Stimulated activated memory B cell treated with anti-CD40 and anti-IgM and Interleukin-4, amounts not matched to agents 10 μg/mL and 1 μg/mL and 100 μg/mL, for 72 hours (primary cell): ENCODE measurements at regions not wholly inside any gene's neighbourhood (a gene's known extent, or its start where the extent isn't known, plus 50 kb on each side); places are given as distances from the start of the nearest gene placed in this dataset.
A peak's percentile ranks its signal among the peaks of the same experiment; 100 is the strongest.

Experiments
- ATAC-seq: fragments of 150-1000 bp; cut with Tn5 transposase; 2 replicates; pipeline ENCODE4 v1.10.0; 2021
- H3K27ac Mint-ChIP-seq: one replicate; pipeline ENCODE4 v1.8.0; 2022; ENCODE audit warnings: mild to moderate bottlenecking, mixed read lengths
- H3K27me3 Mint-ChIP-seq: one replicate; pipeline ENCODE4 v1.8.0; 2022; ENCODE audit warnings: mixed read lengths
- H3K36me3 Mint-ChIP-seq: one replicate; pipeline ENCODE4 v1.8.0; 2022; ENCODE audit warnings: mixed read lengths
- H3K4me1 Mint-ChIP-seq: one replicate; pipeline ENCODE4 v1.8.0; 2022; ENCODE audit warnings: mixed read lengths
- H3K4me3 Mint-ChIP-seq: one replicate; pipeline ENCODE4 v1.8.0; 2022; ENCODE audit warnings: mild to moderate bottlenecking, moderate library complexity, mixed read lengths
- H3K9me3 Mint-ChIP-seq: one replicate; pipeline ENCODE4 v1.8.0; 2022; ENCODE audit warnings: mixed read lengths

GRCh38 chr5:77157732-77158532 lies 52.5 kb upstream of the PDE8B start:
- H3K27ac Mint-ChIP-seq: no peak overlapping the region
- no peak for ATAC-seq
- H3K4me3 Mint-ChIP-seq: no peak overlapping the region

GRCh38 chr5:77156379-77156778 lies 54.1 kb upstream of the PDE8B start:
- H3K4me3 Mint-ChIP-seq: no peak overlapping the region

More at GRCh38 chr5:77157732-77158532, 52.5 kb upstream of the PDE8B start:
- no peaks in the 10 kb centered on the region for H3K4me1 Mint-ChIP-seq
- H3K36me3 Mint-ChIP-seq: no peaks in the 10 kb centered on the region
- peaks cover 9% of the 10 kb centered on the region for H3K27me3 Mint-ChIP-seq
- H3K9me3 Mint-ChIP-seq: no peaks in the 10 kb centered on the region

GRCh38 chr5:77155179-77155785 lies 55.2 kb upstream of the PDE8B start:
- H3K27ac Mint-ChIP-seq: no peak overlapping the region
- no peak overlapping the region for H3K4me3 Mint-ChIP-seq

More at GRCh38 chr5:77156379-77156778, 54.1 kb upstream of the PDE8B start:
- Mint-ChIP-seq H3K27ac (no peak overlapping the region), H3K9me3 (no peaks in the 10 kb centered on the region), H3K4me1 (no peaks in the 10 kb centered on the region), H3K27me3 (peaks cover 9% of the 10 kb centered on the region), H3K36me3 (no peaks in the 10 kb centered on the region)
- ATAC-seq: no peak

GRCh38 chr5:77152441-77152840 lies 58.0 kb upstream of the PDE8B start:
- ATAC-seq: peak; percentile 25
- H3K36me3 Mint-ChIP-seq: no peaks in the 10 kb centered on the region
- H3K4me1 Mint-ChIP-seq: no peaks in the 10 kb centered on the region
- H3K4me3 Mint-ChIP-seq: no peak overlapping the region
- H3K27ac Mint-ChIP-seq: no peak overlapping the region
- no peaks in the 10 kb centered on the region for H3K9me3 Mint-ChIP-seq
- peaks cover 9% of the 10 kb centered on the region for H3K27me3 Mint-ChIP-seq

More at GRCh38 chr5:77155179-77155785, 55.2 kb upstream of the PDE8B start:
- Mint-ChIP-seq H3K9me3 (no peaks in the 10 kb centered on the region), H3K27me3 (peaks cover 9% of the 10 kb centered on the region), H3K36me3 (no peaks in the 10 kb centered on the region), H3K4me1 (no peaks in the 10 kb centered on the region)
- no peak for ATAC-seq

- no peak overlapping the region for H3K27ac Mint-ChIP-seq
- H3K9me3 Mint-ChIP-seq: no peaks in the 10 kb centered on the region
- H3K27me3 Mint-ChIP-seq: peaks cover 5% of the 10 kb centered on the region
- no peak for ATAC-seq
- H3K4me3 Mint-ChIP-seq: no peak overlapping the region
- no peaks in the 10 kb centered on the region for H3K4me1 Mint-ChIP-seq
- H3K36me3 Mint-ChIP-seq: no peaks in the 10 kb centered on the region
Measured at GRCh38 chr5:77151501-77151900, 59.0 kb upstream of the PDE8B start.

GRCh38 chr5:77146896-77147295 lies 59.8 kb upstream of the ZBED3 start:
- peaks cover 8% of the 10 kb centered on the region for H3K4me1 Mint-ChIP-seq
- ATAC-seq: no peak
- H3K36me3 Mint-ChIP-seq: no peaks in the 10 kb centered on the region
- H3K27ac Mint-ChIP-seq: no peak overlapping the region
- no peaks in the 10 kb centered on the region for H3K27me3 Mint-ChIP-seq
- no peak overlapping the region for H3K4me3 Mint-ChIP-seq
- no peaks in the 10 kb centered on the region for H3K9me3 Mint-ChIP-seq

GRCh38 chr5:77145666-77146065 lies 58.6 kb upstream of the ZBED3 start:
- peaks cover 8% of the 10 kb centered on the region for H3K4me1 Mint-ChIP-seq
- H3K9me3 Mint-ChIP-seq: no peaks in the 10 kb centered on the region
- H3K4me3 Mint-ChIP-seq: no peak overlapping the region
- ATAC-seq: no peak
- H3K27me3 Mint-ChIP-seq: no peaks in the 10 kb centered on the region
- no peak overlapping the region for H3K27ac Mint-ChIP-seq
- no peaks in the 10 kb centered on the region for H3K36me3 Mint-ChIP-seq

- Mint-ChIP-seq H3K27me3 (no peaks in the 10 kb centered on the region), H3K4me3 (no peak overlapping the region), H3K4me1 (peaks cover 8% of the 10 kb centered on the region), H3K9me3 (no peaks in the 10 kb centered on the region), H3K36me3 (no peaks in the 10 kb centered on the region), H3K27ac (no peak overlapping the region)
- no peak for ATAC-seq
Measured at GRCh38 chr5:77144837-77145139, 57.7 kb upstream of the ZBED3 start.

GRCh38 chr5:77143998-77144836 lies 57.1 kb upstream of the ZBED3 start:
- no peak overlapping the region for H3K27ac Mint-ChIP-seq
- no peaks in the 10 kb centered on the region for H3K9me3 Mint-ChIP-seq
- peaks cover 14% of the 10 kb centered on the region for H3K4me1 Mint-ChIP-seq
- H3K36me3 Mint-ChIP-seq: no peaks in the 10 kb centered on the region
- no peaks in the 10 kb centered on the region for H3K27me3 Mint-ChIP-seq
- H3K4me3 Mint-ChIP-seq: no peak overlapping the region
- peak; percentile 61 for ATAC-seq

GRCh38 chr5:77140350-77140749 lies 53.3 kb upstream of the ZBED3 start:
- Mint-ChIP-seq H3K4me3 (no peak overlapping the region), H3K9me3 (no peaks in the 10 kb centered on the region), H3K36me3 (no peaks in the 10 kb centered on the region), H3K27ac (no peak overlapping the region), H3K27me3 (no peaks in the 10 kb centered on the region), H3K4me1 (peaks cover 23% of the 10 kb centered on the region)
- ATAC-seq: no peak

GRCh38 chr5:77139001-77139400 lies 51.9 kb upstream of the ZBED3 start:
- Mint-ChIP-seq H3K27ac (no peak overlapping the region), H3K36me3 (no peaks in the 10 kb centered on the region), H3K9me3 (no peaks in the 10 kb centered on the region), H3K4me1 (peaks cover 16% of the 10 kb centered on the region), H3K4me3 (no peak overlapping the region), H3K27me3 (no peaks in the 10 kb centered on the region)
- ATAC-seq: no peak
